OCI-LY1 (cell line): ENCODE measurements at regions not wholly inside any gene's neighbourhood (a gene's known extent, or its start where the extent isn't known, plus 50 kb on each side); places are given as distances from the start of the nearest gene placed in this dataset.

Experiments used
- CTCF ChIP-seq: fragments of 200-600 bp; sonication (generic), shearing (Covaris generic); IDR thresholded peaks from 2 replicates; pipeline ENCODE4 v1.5.1; 2017; ENCODE audit warnings: mild to moderate bottlenecking, antibody characterized with exemption, low read length, moderate library complexity, mixed read lengths
- EZH2 ChIP-seq: fragments of 200-600 bp; sonication (generic), shearing (Covaris generic); IDR thresholded peaks from 2 replicates; pipeline ENCODE4 v1.8.0; 2017; ENCODE audit warnings: borderline replicate concordance, mixed run types, mild to moderate bottlenecking, antibody characterized with exemption, low read length, moderate library complexity, mixed read lengths

GRCh38 chr16:51500306-51500705, 349.2 kb upstream of the SALL1 start:
- TF ChIP-seq CTCF = no peak
- no peak for TF ChIP-seq EZH2
